GOT3 (cell line): ENCODE measurements at regions not wholly inside any gene's neighbourhood (a gene's known extent, or its start where the extent isn't known, plus 50 kb on each side); places are given as distances from the start of the nearest gene placed in this dataset.

Source experiments
- DNase-seq: peaks from one replicate; lab custom pipeline; 2025; ENCODE audit warnings: mixed read lengths; lab: John Stamatoyannopoulos, UW

DNA sequence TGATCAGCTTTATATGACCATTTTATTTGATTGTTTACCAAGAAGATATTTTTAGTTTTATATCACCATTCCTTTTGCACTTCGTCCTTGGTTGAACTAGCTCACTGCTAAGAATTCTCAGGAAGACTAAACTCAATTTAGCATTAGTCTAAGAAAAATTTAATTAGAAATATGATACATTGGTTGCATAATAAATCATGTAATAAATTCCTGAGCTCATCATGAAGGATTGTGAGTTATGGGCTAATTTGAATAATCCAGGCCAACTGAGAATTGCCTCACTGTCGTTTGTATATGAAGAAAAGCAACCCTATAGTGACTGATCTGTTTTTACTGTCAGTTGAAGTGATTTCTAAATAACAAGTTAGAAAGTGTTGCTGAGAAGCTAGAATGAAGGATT, 725.5 kb downstream of the DNAJB9 start:
- no peak for DNase-seq

DNA sequence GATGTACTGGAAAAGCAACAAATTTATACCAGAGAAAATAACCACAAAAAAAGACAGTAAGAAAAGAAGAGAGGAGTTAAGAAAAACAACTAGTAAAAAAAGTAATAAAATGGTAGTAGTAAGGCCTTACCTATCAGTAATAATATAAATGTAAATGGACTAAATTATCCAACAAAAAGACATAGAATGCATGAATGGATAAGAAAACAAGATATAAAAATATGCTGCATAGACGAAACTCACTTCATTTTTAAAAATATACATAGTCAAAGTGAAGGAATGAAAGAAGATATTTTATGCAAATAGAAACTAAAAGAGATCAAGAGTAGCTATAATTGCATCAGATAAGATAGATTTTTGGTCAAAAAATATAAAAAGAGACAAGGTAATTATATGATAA, 739.1 kb downstream of the DNAJB9 start:
- DNase-seq, result no peak

GRCh38 chr7:109309790-109310189, 740.1 kb downstream of the DNAJB9 start:
- no peak for DNase-seq

DNA sequence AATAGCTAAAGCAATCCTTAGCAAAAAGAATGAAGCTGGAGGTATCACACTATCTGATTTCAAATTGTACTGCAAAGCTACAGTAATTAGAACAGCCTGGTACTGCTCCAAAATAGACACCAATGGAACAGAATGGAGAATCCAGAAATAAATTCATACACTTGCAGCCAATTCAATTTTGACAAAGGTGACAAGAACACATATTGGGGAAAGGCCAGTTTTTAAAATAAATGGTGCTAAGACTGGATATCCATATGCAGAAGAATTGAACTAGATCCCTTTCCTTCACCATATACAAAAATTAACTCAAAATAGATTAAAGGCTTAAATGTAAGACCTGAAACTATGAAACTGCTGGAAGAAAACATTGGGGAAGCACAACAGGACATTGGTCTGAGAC, 748.5 kb downstream of the DNAJB9 start:
- DNase-seq, result no peak

DNA sequence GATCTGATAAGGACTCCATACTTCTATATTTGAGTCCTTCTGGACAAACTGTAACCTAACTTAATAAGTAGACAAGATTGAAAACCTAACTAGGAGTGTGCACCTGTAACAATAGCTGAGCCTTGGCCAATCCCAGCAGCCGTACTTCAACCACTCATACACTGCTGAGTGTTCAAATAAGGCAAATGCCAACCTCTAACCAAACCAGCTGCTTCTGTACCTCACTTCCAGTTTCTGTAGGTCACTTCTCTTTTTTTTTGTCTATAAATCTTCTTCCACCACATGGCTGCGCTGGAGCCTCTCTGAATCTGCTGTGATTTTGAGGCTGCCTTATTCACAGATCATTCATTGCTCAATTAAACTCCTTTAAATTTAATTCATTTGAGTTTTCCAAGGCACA, 753.2 kb downstream of the DNAJB9 start:
- DNase-seq, result no peak

GRCh38 chr7:109331423-109331822, 761.7 kb downstream of the DNAJB9 start:
- DNase-seq, result no peak

GRCh38 chr7:109335951-109336350, 766.3 kb downstream of the DNAJB9 start:
- no peak for DNase-seq

GRCh38 chr7:109336531-109336930, 766.9 kb downstream of the DNAJB9 start:
- no peak for DNase-seq

DNA sequence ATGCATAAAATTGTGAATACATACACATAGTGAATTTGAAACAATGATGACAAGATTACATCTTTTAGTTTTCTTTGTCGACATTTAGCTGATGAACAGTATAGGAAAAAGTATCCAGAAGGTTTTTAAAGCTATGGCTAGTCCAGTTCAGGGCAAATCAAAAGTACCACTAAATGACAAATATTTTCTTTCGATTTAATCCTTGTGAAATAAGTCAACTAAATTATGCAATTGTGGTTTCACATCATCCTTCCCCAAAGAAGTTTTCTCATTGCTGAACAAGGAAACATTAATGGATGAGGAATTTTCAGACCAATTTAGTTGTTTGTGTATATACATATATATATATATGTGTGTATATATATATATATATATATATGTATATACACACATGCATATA, 774.0 kb downstream of the DNAJB9 start:
- no peak for DNase-seq

GRCh38 chr7:109351493-109351892, 781.8 kb downstream of the DNAJB9 start:
- DNase-seq, result no peak

GRCh38 chr7:109354000-109354399, 784.3 kb downstream of the DNAJB9 start:
- no peak for DNase-seq

- no peak for DNase-seq
Measured at GRCh38 chr7:109354552-109354951, 784.9 kb downstream of the DNAJB9 start.

DNA sequence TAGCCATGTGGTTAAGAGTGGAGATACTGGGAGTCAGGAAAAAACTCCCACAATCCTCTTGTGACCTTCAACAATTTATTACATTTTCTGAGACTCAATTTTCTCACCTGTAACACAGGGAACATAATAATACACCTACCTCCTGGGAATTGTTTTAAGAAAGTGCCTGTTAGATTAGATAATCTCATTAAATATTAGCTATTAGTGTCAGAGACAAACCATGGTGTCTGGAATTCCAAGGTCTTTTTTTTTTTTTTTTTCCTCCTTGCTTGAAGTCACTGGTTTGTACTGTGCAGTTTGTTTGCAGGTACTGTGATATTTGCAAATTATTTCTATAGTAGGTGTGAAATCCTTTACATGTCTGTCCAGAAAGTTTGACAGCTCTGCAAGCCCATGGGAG, 806.1 kb downstream of the DNAJB9 start:
- DNase-seq, result no peak

DNA sequence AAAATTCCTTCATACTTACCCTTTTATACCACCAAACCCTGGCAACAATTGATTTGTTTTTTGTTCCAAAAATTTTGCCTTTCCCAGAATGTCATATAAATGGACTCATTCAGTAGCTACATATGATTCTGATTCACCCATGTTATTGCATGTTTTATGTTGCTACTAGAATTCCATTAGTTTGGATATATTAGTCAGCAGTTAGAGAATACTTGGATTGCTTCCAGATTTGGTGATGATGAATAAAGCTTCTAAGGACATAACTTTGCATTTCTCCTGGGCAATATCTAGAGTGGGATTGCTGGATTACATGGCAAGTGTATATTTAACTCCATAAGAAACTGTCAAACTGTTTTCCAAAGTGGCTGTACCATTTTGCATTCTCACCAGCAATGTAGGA, 806.9 kb downstream of the DNAJB9 start:
- DNase-seq, result no peak

GRCh38 chr7:109377076-109377884, 807.6 kb downstream of the DNAJB9 start:
- no peak for DNase-seq

DNA sequence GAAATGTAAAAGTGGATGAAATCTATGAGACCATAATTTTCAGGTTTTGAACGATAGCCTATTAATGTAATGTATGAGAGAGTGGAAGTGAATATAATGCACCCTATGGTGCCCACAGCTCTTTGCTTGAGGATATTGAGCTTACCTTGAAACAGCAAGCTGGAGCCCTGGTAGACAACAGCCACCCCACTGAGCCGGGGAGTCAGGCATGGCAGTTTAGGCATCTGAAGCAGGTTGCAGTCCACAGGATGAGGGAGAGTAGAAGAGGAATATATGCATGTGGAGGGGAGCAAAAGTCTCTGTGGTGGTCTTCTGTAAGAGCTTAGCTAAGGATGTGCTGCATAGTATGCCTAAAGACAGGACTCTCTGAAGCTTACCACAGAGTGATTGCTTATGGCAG, 817.3 kb downstream of the DNAJB9 start:
- no peak for DNase-seq

DNA sequence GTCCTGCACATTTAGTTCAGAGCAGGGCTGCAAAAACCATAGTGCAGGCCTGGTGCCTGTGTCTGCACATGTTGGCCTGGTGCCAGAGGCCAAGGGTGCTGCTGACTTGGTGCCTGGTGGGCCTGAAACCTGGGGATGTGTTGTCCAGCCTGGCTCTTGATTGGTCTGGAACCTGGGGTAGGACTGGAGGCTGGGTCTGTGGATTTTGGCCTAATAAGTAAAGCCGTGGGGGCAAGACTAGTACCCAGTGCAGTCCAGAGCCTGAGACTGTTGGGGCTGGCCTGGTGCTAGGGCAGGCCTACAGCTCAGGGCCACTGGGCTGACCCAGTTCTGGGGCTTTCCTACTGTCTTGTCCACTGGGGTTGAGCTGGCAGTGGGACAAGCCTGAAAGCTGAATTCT, 817.9 kb downstream of the DNAJB9 start:
- no peak for DNase-seq

DNA sequence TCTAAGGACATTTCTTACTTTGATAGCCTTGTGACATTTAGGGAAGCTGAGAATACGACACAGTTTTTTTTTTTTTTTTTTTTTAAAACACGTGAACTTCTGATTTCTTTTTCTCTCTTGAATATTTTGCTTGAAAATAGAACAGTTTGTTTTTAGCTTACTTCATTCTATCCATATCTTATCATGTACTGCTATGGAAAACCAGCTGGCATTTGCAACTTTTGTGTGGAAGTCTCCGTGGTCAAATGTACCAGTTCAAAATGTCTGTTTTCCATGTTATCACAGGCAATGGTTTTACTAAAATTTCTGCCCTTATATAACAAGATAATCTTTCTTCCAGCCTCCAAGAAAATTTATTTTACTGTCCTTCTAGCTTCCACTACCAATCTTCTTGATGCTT, 821.6 kb downstream of the DNAJB9 start:
- DNase-seq, result no peak

GRCh38 chr7:109402107-109402506, 832.4 kb downstream of the DNAJB9 start:
- DNase-seq, result no peak

- DNase-seq, result no peak
Measured at GRCh38 chr7:109407756-109408155, 838.1 kb downstream of the DNAJB9 start.

DNA sequence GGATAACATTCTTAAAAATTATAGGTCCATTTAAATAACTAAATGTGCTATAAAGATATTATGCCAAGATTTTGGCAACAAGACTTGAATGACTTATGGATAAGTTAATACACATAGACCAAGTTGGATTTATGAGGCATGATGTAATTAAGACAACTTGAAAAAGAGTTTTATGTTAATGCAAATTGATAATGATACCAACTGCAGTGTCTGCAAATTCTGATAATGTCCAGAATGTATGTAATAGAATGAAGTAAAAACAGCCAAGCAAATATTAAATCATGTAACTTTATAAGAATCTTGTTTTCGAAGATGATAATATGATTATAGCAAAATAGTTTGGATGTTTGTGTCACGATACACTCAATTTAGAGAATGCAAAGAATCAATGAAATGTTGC, 868.3 kb downstream of the DNAJB9 start:
- DNase-seq, result no peak

- no peak for DNase-seq
Measured at GRCh38 chr7:109449760-109450159, 880.1 kb downstream of the DNAJB9 start.

- no peak for DNase-seq
Measured at GRCh38 chr7:109456116-109456515, 886.4 kb downstream of the DNAJB9 start.

DNA sequence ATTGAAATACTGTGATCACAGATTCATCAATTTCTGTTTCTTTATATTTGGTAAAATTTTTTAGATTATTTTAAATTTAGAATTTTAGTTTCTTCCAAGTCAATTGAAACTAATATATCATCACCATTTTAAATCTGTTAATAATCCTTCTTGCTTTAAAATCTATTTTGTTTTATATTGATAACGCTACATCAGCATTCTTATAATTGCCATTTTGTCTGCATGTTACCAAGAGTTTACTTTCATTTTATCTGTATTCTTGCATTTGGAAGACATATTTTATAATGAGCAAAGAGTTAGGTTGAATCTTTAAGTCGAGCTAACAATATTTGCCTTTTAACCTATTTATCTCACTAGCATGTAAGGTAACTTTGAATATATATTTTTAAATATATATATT, 890.6 kb downstream of the DNAJB9 start:
- no peak for DNase-seq
